Endothelial cell of umbilical vein (primary cell): ENCODE measurements at regions not wholly inside any gene's neighbourhood (a gene's known extent, or its start where the extent isn't known, plus 50 kb on each side); places are given as distances from the start of the nearest gene placed in this dataset.

Source experiments
- BruUV-seq: library from RNA; stranded (reverse); fragments of 400-500 nt; replicated peaks from 2 replicates; lab custom pipeline; 2021; lab: Mats Ljungman, UMichigan
- CTCF ChIA-PET: fragments of 300-600, 350-600 bp; sonication (Branson Sonifier 250); formaldehyde crosslinking; loops from one replicate; lab custom pipeline; 2021; ENCODE audit warnings: antibody characterized with exemption, inconsistent platforms; lab: Charles Lee
- POLR2A ChIA-PET: fragments of 300-600, 350-600 bp; sonication (Branson Sonifier 250); formaldehyde crosslinking; loops from one replicate; lab custom pipeline; 2021; ENCODE audit warnings: antibody characterized with exemption, inconsistent platforms; lab: Charles Lee
- DNase-seq: peaks from one replicate; pipeline ENCODE4 v3.0.0-alpha.2; 2011; ENCODE audit warnings: low read depth, low spot score
- FAIRE-seq: peaks from 2 replicates; lab custom pipeline; 2011; peaks lifted over from hg19 to GRCh38; lab: Jason Lieb, UNC
- H2AFZ ChIP-seq: 2 replicates; pipeline ENCODE4 v1.6.0; 2012; ENCODE audit warnings: low read depth, low read length, control low read depth, inconsistent platforms
- H3K27ac ChIP-seq: 2 replicates; pipeline ENCODE4 v1.5.1; 2011; ENCODE audit warnings: low read depth, mild to moderate bottlenecking, control low read depth, low read length, moderate library complexity; ENCODE audit not compliant: insufficient read depth
- H3K27me3 ChIP-seq, 2 experiments: 2 replicates each; pipeline versions ENCODE4 v1.6.0 to v1.6.1; 2011; ENCODE audit warnings: low read length in 2 of 2, mixed read lengths in 1 of 2; ENCODE audit not compliant: control insufficient read depth in 2 of 2, insufficient read depth in 2 of 2
- H3K36me3 ChIP-seq, 2 experiments: 2 replicates in 1 of 2; 3 replicates in 1 of 2; pipeline ENCODE4 v1.5.1; 2011; ENCODE audit warnings: low read length in 2 of 2, mild to moderate bottlenecking in 1 of 2, moderate library complexity in 1 of 2; ENCODE audit not compliant: control insufficient read depth in 2 of 2, insufficient read depth in 2 of 2; ENCODE audit errors: extremely low read depth in 1 of 2
- H3K4me1 ChIP-seq: 3 replicates; pipeline ENCODE4 v1.5.1; 2011; ENCODE audit warnings: mild to moderate bottlenecking, low read length; ENCODE audit not compliant: control insufficient read depth, insufficient read depth; ENCODE audit errors: extremely low read depth
- H3K4me2 ChIP-seq: 2 replicates; pipeline ENCODE4 v1.6.1; 2011; ENCODE audit warnings: low read length, control low read depth, mixed read lengths; ENCODE audit not compliant: insufficient read depth
- H3K4me3 ChIP-seq, 3 experiments: fragments of 200-600 bp in 1 of 3; sonication (generic), shearing (Covaris generic) in 1 of 3; replicated peaks in 1 of 3; 2 replicates each; pipeline ENCODE4 v1.5.1; 2011 to 2016; ENCODE audit warnings: control low read depth in 3 of 3, low read length in 3 of 3, mild to moderate bottlenecking in 2 of 3, inconsistent platforms in 1 of 3, low read depth in 1 of 3, moderate library complexity in 1 of 3; ENCODE audit not compliant: insufficient read depth in 1 of 3
- H3K79me2 ChIP-seq: 2 replicates; pipeline ENCODE4 v1.6.0; 2012; ENCODE audit warnings: low read length, inconsistent platforms; ENCODE audit not compliant: control insufficient read depth, insufficient read depth
- H3K9ac ChIP-seq: replicated peaks from 2 replicates; pipeline ENCODE3; 2011; ENCODE audit warnings: low read length, control low read depth; ENCODE audit not compliant: insufficient read depth; ENCODE audit errors: extremely low read depth
- H3K9me1 ChIP-seq: replicated peaks from 3 replicates; pipeline ENCODE4 v1.6.0; 2011; ENCODE audit warnings: mild to moderate bottlenecking, low read length; ENCODE audit not compliant: control insufficient read depth, insufficient read depth; ENCODE audit errors: extremely low read depth
- H3K9me3 ChIP-seq: replicated peaks from 2 replicates; pipeline ENCODE4 v1.5.1; 2012; ENCODE audit warnings: low read length, inconsistent platforms; ENCODE audit not compliant: control insufficient read depth, insufficient read depth
- H4K20me1 ChIP-seq: replicated peaks from 2 replicates; pipeline ENCODE3; 2011; ENCODE audit warnings: mild to moderate bottlenecking, low read length; ENCODE audit not compliant: control insufficient read depth, insufficient read depth; ENCODE audit errors: extremely low read depth
- CTCF ChIP-seq, 2 donors: IDR thresholded peaks; 1 replicate in 1 of 2; 2 replicates in 1 of 2; pipeline ENCODE4 v1.5.1; 2011; ENCODE audit warnings: low read length in 2 of 2, mild to moderate bottlenecking in 2 of 2, moderate library complexity in 2 of 2, control low read depth in 1 of 2, inconsistent platforms in 1 of 2, low read depth in 1 of 2; ENCODE audit not compliant: insufficient read depth in 1 of 2; ENCODE audit errors: extremely low read depth in 1 of 2
- EZH2 ChIP-seq: IDR thresholded peaks from 2 replicates; pipeline ENCODE4 v1.6.1; 2012; ENCODE audit warnings: borderline replicate concordance, low read depth, mild to moderate bottlenecking, moderate library complexity, low read length, inconsistent platforms; ENCODE audit not compliant: severe bottlenecking
- FOS ChIP-seq: IDR thresholded peaks from 2 replicates; pipeline ENCODE4 v1.6.1; 2011; ENCODE audit warnings: mild to moderate bottlenecking, low read length, moderate library complexity, borderline replicate concordance; ENCODE audit not compliant: insufficient read depth
- GATA2 ChIP-seq: IDR thresholded peaks from 2 replicates; pipeline ENCODE4 v1.7.0; 2011; ENCODE audit warnings: low read depth, mild to moderate bottlenecking, moderate library complexity, mixed read lengths, low read length; ENCODE audit not compliant: insufficient read length, insufficient read depth
- MAX ChIP-seq: IDR thresholded peaks from 2 replicates; pipeline ENCODE4 v1.6.1; 2011; ENCODE audit not compliant: insufficient read depth, insufficient read length
- MYC ChIP-seq: IDR thresholded peaks from one replicate; pipeline ENCODE4 v1.6.1; 2011; ENCODE audit warnings: mild to moderate bottlenecking, low read depth, low read length
- POLR2A ChIP-seq: IDR thresholded peaks from 2 replicates; pipeline ENCODE4 v1.6.1; 2012; ENCODE audit warnings: low read depth, mild to moderate bottlenecking, control low read depth, low read length
- POLR2AphosphoS5 ChIP-seq: IDR thresholded peaks from 2 replicates; pipeline ENCODE4 v1.6.1; 2012; ENCODE audit warnings: low read depth, mild to moderate bottlenecking, control low read depth, low read length, moderate library complexity; ENCODE audit not compliant: insufficient read depth
- dilution Hi-C: fragments of 300-500 bp; cut with MboI; formaldehyde crosslinking; loops from one replicate; pipeline ENCODE4 v1.15.0; 2019; ENCODE audit warnings: low sequenced_read_pairs; ENCODE audit not compliant: extremely low pct_ligation_motif_present
- intact Hi-C: fragments of 100-400 bp; cut with micrococcal nuclease; formaldehyde crosslinking; loops from one replicate; pipeline ENCODE4 v1.10.0; 2022

- Histone ChIP-seq H3K9me1 (no peaks in the 10 kb centered on the region), H3K9ac (no peak overlapping the region), H3K4me3 (no peak overlapping the region), H3K36me3 (no peaks in the 10 kb centered on the region), H3K4me1 (no peaks in the 10 kb centered on the region), H3K4me2 (no peak overlapping the region), H3K27me3 (no peaks in the 10 kb centered on the region), H4K20me1 (no peaks in the 10 kb centered on the region), H3K79me2 (no peaks in the 10 kb centered on the region), H3K27ac (no peak overlapping the region), H2AFZ (no peak overlapping the region), H3K9me3 (no peaks in the 10 kb centered on the region)
- no peak for FAIRE-seq
- intact Hi-C loops (no loop called here), dilution Hi-C loops (no loop called here)
- no peak for TF ChIP-seq POLR2AphosphoS5
- TF ChIP-seq MYC, result no peak
- no peak for TF ChIP-seq CTCF (IDR thresholded peaks at IDR 0.05; ENCODE audit: extremely low read depth in 1 of 2, insufficient read depth in 1 of 2, low read depth in 1 of 2, low read length in 2 of 2)
- TF ChIP-seq GATA2, result no peak
- no peak for TF ChIP-seq POLR2A
- no peak for TF ChIP-seq MAX
- TF ChIP-seq FOS, result no peak
- TF ChIP-seq EZH2, result no peak
- POLR2A ChIA-PET, result no interaction called here
- BruUV-seq, result no TSS peak
- CTCF ChIA-PET, result interaction anchor here (0.8 kb wide), 1 partner anchor 9 kb away, joined by 3 read pairs; no protein-coding TSS in a partner anchor
- no peak for DNase-seq
Measured at GRCh38 chr16:85451641-85452363, 161.3 kb upstream of the GSE1 start.
